ENCODE measurements at regions not wholly inside any gene's neighbourhood (a gene's known extent, or its start where the extent isn't known, plus 50 kb on each side); places are given as distances from the start of the nearest gene placed in this dataset.
"Not testable (repeated sequence)": the region's sequence is repeated elsewhere in the genome, so short reads cannot be mapped to it uniquely, and the experiment has no call there.

- DNase-seq (ENCODE audit: low read depth): no peak
Observed at GRCh38 chrX:124717537-124717936, 371.2 kb downstream of the SH2D1A start.

- DNase-seq (ENCODE audit: low read depth): no peak
Observed at GRCh38 chrX:124719060-124719459, 372.7 kb downstream of the SH2D1A start.

GRCh38 chrX:124720532-124720931 lies 374.2 kb downstream of the SH2D1A start:
- no peak for DNase-seq (ENCODE audit: low read depth)

GRCh38 chrX:124725502-124725901 lies 379.1 kb downstream of the SH2D1A start:
- no peak for DNase-seq (ENCODE audit: low read depth)

- DNase-seq (ENCODE audit: low read depth): no peak
Observed at GRCh38 chrX:124726292-124726691, 379.9 kb downstream of the SH2D1A start.

- no peak for DNase-seq (ENCODE audit: low read depth)
Observed at GRCh38 chrX:124726881-124727280, 380.5 kb downstream of the SH2D1A start.

GRCh38 chrX:124736553-124737270 lies 390.3 kb downstream of the SH2D1A start:
- DNase-seq (ENCODE audit: low read depth): no peak

GRCh38 chrX:124737771-124738170 lies 391.4 kb downstream of the SH2D1A start:
- no peak for DNase-seq (ENCODE audit: low read depth)

GRCh38 chrX:124747295-124747694 lies 400.9 kb downstream of the SH2D1A start:
- no peak for DNase-seq (ENCODE audit: low read depth)

- DNase-seq (ENCODE audit: low read depth): no peak
Observed at GRCh38 chrX:124764354-124764753, 418.0 kb downstream of the SH2D1A start.

GRCh38 chrX:124769166-124769565 lies 422.8 kb downstream of the SH2D1A start:
- no peak for DNase-seq (ENCODE audit: low read depth)

GRCh38 chrX:124771292-124771691 lies 424.9 kb downstream of the SH2D1A start:
- DNase-seq (ENCODE audit: low read depth): no peak

- not testable (repeated sequence) for DNase-seq (ENCODE audit: low read depth)
Observed at GRCh38 chrX:124788253-124788652, 441.9 kb downstream of the SH2D1A start.

- DNase-seq (ENCODE audit: low read depth): not testable (repeated sequence)
Observed at GRCh38 chrX:124789874-124790273, 443.5 kb downstream of the SH2D1A start.

GRCh38 chrX:124791492-124792095 lies 445.2 kb downstream of the SH2D1A start:
- DNase-seq (ENCODE audit: low read depth): no peak

GRCh38 chrX:124796989-124797388 lies 450.6 kb downstream of the SH2D1A start:
- no peak for DNase-seq (ENCODE audit: low read depth)

- no peak for DNase-seq (ENCODE audit: low read depth)
Observed at GRCh38 chrX:124804962-124805361, 458.6 kb downstream of the SH2D1A start.

- no peak for DNase-seq (ENCODE audit: low read depth)
Observed at GRCh38 chrX:124805486-124805885, 459.1 kb downstream of the SH2D1A start.

GRCh38 chrX:124814106-124814505 lies 467.7 kb downstream of the SH2D1A start:
- no peak for DNase-seq (ENCODE audit: low read depth)

- no peak for DNase-seq (ENCODE audit: low read depth)
Observed at GRCh38 chrX:124818033-124818432, 471.7 kb downstream of the SH2D1A start.

GRCh38 chrX:124818764-124819163 lies 472.4 kb downstream of the SH2D1A start:
- no peak for DNase-seq (ENCODE audit: low read depth)

GRCh38 chrX:124820738-124821137 lies 474.4 kb downstream of the SH2D1A start:
- no peak for DNase-seq (ENCODE audit: low read depth)

- DNase-seq (ENCODE audit: low read depth): no peak
Observed at GRCh38 chrX:124827258-124827845, 481.0 kb downstream of the SH2D1A start.
